Coronary artery (tissue), 2 donors: ENCODE measurements at regions not wholly inside any gene's neighbourhood (a gene's known extent, or its start where the extent isn't known, plus 50 kb on each side); places are given as distances from the start of the nearest gene placed in this dataset.

ENCODE experiments used
- DNase-seq: peaks from one replicate; pipeline ENCODE4 v3.0.0-alpha.2; 2017; ENCODE audit warnings: low spot score
- H3K27ac ChIP-seq, 2 donors: fragments of 200-600 bp; sonication (generic); one replicate each; pipeline ENCODE4 v1.5.1; 2016 to 2019
- H3K4me3 ChIP-seq: fragments of 200-600 bp; sonication (generic); 2 replicates; pipeline ENCODE4 v1.5.1; 2016; ENCODE audit warnings: mild to moderate bottlenecking, moderate library complexity
- TF ChIP-seq, protein P1 (sequence below): fragments of 200-600 bp; sonication (generic); IDR thresholded peaks from one replicate; pipeline ENCODE4 v1.5.1; 2019; ENCODE audit warnings: antibody characterized with exemption

DNA sequence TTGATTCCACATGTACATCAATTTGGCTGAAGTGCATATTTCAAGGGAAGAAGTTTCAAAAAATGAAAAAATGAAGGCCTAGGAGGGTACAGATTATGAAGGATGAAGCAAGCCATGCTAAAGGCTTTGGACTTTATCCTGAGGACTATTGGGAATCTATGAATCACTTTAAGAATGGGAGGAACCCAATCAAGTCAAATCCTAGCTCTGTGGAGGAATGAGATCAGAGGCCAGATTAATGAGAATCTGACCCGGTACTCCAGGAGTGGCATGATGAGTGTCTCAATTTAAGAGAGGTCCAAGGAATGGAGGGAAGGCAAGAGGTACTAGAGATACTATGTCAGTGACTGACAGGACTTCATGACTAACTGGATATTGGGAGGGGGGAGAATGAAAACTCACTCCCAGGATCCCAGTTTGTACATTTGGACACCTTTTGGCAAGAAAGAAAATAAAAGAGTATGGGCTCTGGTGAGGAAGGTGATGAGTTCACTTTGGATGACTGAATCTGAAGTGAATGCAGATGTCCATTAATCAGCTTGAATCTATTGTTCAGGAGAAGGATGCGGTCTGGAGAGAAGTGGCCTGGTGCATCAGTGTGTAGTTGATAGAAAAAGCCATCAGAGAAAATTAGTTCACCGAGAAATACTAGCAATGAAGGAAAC, 349.0 kb downstream of the EFNB2 start:
- Histone ChIP-seq H3K4me3 (no peak overlapping the region), H3K27ac (no peak overlapping the region)
- no peak for DNase-seq
- TF ChIP-seq, protein P1, sequence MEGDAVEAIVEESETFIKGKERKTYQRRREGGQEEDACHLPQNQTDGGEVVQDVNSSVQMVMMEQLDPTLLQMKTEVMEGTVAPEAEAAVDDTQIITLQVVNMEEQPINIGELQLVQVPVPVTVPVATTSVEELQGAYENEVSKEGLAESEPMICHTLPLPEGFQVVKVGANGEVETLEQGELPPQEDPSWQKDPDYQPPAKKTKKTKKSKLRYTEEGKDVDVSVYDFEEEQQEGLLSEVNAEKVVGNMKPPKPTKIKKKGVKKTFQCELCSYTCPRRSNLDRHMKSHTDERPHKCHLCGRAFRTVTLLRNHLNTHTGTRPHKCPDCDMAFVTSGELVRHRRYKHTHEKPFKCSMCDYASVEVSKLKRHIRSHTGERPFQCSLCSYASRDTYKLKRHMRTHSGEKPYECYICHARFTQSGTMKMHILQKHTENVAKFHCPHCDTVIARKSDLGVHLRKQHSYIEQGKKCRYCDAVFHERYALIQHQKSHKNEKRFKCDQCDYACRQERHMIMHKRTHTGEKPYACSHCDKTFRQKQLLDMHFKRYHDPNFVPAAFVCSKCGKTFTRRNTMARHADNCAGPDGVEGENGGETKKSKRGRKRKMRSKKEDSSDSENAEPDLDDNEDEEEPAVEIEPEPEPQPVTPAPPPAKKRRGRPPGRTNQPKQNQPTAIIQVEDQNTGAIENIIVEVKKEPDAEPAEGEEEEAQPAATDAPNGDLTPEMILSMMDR = no peak

DNA sequence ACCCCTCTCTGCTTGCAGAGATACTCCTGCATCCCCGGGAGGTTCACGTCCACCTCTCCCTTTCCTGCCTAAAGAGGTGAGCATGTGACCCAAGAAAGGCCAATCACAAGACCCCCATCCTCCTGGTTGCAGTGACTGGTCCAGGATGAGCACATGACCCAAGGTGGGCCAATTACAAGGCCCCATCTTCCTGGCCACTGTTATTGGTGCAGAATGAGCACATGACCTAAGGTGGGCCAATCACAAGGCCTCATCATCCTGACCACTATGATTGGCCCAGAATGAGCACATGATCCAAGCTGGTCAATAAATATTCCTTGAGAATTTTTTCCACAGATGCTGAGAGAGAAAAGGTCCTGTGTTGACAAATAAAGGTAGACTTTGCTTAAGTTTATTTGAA, 350.7 kb downstream of the EFNB2 start:
- H3K27ac ChIP-seq = no peak overlapping the region
- no peak for DNase-seq
- TF ChIP-seq, protein P1 = no peak

DNA sequence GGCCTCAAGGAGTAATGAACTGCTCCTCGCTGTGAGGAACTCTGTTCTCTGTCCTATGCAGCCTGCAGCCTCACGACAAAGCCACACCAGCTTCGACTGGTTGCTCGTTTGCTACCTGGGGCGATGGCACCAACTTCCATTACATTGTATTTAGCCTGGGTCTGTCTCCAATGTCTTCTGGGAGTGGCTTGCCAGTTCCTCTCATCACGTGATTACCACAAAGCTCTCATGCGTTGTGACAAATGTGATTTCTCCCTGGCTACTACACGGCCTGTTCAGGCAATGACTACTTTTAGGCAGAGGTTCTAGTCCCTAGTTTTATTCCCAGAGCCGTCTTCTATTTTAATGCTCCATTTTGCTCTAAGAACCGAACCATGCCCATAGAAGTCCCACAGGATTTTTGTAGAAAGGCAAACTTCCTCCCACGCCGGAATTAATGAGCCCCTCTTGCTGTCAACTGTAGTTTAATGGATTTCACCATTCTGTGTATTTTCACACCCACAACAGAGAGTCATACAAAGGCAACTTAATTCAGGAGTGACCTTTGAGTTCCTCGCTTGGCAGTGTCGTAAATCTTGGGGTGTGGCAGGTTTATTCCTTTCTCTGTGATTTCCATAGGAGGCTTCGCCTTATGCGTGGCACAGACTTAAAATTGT, 351.9 kb downstream of the EFNB2 start:
- no peak overlapping the region for H3K27ac ChIP-seq
- DNase-seq = no peak
- H3K4me3 ChIP-seq = no peak overlapping the region
- TF ChIP-seq, protein P1 = no peak

More for the DNA sequence above, 350.7 kb downstream of the EFNB2 start:
- H3K4me3 ChIP-seq = no peak overlapping the region

DNA sequence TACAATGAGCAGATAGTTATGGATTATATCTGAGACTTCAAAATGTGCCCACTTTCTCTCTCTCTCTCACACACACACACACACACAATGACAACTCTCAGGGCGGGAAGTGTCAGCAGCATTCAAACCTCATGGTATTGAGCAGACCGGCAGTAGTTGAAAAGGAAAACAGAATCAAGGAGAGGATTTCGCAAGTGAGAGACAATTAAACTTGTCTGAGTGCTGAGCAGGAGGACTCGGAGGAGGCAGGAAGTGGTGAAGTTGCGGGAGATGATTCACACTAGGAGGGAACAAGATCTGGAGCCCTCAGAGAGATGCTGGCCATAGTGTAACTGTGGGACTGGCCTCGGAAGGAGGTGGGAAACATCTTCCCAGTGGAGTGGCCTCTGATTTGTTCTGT, 353.1 kb downstream of the EFNB2 start:
- DNase-seq = no peak
- TF ChIP-seq, protein P1 = no peak
- no peak overlapping the region for H3K27ac ChIP-seq
- H3K4me3 ChIP-seq = no peak overlapping the region

DNA sequence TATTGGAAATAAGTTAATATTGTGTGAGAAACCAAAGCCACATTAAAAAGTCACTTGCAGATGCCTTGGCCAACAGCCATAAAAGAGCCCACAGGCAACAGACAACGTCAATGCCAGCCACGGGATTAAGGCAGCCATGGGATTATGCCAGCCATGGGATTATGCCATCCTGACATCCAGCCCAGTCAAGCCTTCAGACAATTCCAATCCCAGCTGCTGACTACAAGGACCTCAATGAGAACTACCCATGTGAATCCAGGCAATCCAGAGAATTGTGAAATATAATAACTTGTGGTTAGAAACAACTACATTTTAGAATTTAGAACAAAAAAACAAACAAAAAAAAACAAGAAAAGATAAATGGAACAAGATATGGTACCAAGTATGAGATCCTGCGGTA, 356.6 kb downstream of the EFNB2 start:
- TF ChIP-seq, protein P1 = no peak
- Histone ChIP-seq H3K4me3 (no peak overlapping the region), H3K27ac (no peak overlapping the region)
- DNase-seq = no peak

DNA sequence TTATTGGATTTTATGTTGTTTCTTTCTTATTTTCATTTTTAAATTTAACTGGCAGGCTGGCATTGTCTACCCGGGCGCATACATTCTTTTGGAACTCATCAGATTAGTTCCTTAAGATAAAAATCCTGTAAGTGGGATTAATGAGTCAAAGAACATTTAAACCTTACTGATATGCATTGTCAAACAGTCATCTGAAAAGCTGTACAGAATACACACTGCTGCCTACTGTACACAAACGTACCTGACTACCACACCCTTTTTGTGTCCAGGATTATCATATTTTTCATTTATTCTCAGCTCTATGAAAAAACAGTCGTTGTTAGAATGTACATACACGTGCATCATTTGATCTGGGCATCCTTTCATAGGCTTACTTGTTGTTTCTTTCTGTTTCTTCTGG, 358.3 kb downstream of the EFNB2 start:
- TF ChIP-seq, protein P1 = no peak
- DNase-seq = no peak
- no peak overlapping the region for H3K27ac ChIP-seq
- H3K4me3 ChIP-seq = no peak overlapping the region

DNA sequence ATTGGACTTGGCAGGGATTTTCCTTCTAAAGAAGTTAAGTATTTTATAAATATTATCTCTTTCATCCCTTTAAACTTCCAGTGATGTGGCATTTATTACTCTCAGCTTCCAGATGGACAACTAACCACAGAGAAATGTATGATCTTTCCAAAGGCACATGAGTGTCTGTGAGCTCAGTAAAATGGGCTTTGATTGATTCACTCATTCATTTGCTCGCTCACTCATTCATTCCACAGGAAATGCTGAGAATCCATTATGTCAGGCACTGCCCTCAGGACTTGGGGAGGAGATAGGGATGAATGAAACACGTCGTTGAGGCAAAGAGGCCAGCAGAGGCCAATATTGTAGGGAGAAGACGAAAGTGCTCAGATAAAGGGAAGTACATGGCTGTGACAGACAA, 359.3 kb downstream of the EFNB2 start:
- no peak for DNase-seq
- Histone ChIP-seq H3K27ac (no peak overlapping the region), H3K4me3 (no peak overlapping the region)
- TF ChIP-seq, protein P1 = no peak
